ENCODE measurements at regions not wholly inside any gene's neighbourhood (a gene's known extent, or its start where the extent isn't known, plus 50 kb on each side); places are given as distances from the start of the nearest gene placed in this dataset.

- no peak for ATAC-seq (ENCODE audit: low read depth)
Measured at GRCh38 chrX:3435057-3435456, 88.6 kb upstream of the MXRA5 start.

GRCh38 chrX:3428792-3429191, 82.3 kb upstream of the MXRA5 start:
- Histone ChIP-seq H3K4me3 (ENCODE audit: severe bottlenecking) (no peak overlapping the region), H3K27me3 (ENCODE audit: insufficient read depth, poor library complexity, severe bottlenecking) (no peaks in the 10 kb centered on the region), H3K4me1 (ENCODE audit: insufficient read depth, poor library complexity, severe bottlenecking) (no peaks in the 10 kb centered on the region), H3K36me3 (ENCODE audit: low read depth) (no peaks in the 10 kb centered on the region), H3K9me3 (ENCODE audit: severe bottlenecking) (no peaks in the 10 kb centered on the region), H3K27ac (ENCODE audit: poor library complexity, severe bottlenecking) (no peak overlapping the region)
- no peak for DNase-seq (ENCODE audit: low spot score)
- TF ChIP-seq, protein P1, sequence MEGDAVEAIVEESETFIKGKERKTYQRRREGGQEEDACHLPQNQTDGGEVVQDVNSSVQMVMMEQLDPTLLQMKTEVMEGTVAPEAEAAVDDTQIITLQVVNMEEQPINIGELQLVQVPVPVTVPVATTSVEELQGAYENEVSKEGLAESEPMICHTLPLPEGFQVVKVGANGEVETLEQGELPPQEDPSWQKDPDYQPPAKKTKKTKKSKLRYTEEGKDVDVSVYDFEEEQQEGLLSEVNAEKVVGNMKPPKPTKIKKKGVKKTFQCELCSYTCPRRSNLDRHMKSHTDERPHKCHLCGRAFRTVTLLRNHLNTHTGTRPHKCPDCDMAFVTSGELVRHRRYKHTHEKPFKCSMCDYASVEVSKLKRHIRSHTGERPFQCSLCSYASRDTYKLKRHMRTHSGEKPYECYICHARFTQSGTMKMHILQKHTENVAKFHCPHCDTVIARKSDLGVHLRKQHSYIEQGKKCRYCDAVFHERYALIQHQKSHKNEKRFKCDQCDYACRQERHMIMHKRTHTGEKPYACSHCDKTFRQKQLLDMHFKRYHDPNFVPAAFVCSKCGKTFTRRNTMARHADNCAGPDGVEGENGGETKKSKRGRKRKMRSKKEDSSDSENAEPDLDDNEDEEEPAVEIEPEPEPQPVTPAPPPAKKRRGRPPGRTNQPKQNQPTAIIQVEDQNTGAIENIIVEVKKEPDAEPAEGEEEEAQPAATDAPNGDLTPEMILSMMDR (IDR thresholded peaks at IDR 0.05; ENCODE audit: poor library complexity, severe bottlenecking) = no peak
- no peak for ATAC-seq (ENCODE audit: low read depth)

More at GRCh38 chrX:3435057-3435456, 88.6 kb upstream of the MXRA5 start:
- H3K4me3 ChIP-seq (ENCODE audit: severe bottlenecking) = no peak overlapping the region
- no peaks in the 10 kb centered on the region for H3K4me1 ChIP-seq (ENCODE audit: insufficient read depth, poor library complexity, severe bottlenecking)
- TF ChIP-seq, protein P1 (IDR thresholded peaks at IDR 0.05; ENCODE audit: poor library complexity, severe bottlenecking) = no peak
- H3K36me3 ChIP-seq (ENCODE audit: low read depth) = no peaks in the 10 kb centered on the region
- H3K27me3 ChIP-seq (ENCODE audit: insufficient read depth, poor library complexity, severe bottlenecking) = no peaks in the 10 kb centered on the region
- H3K9me3 ChIP-seq (ENCODE audit: severe bottlenecking) = no peaks in the 10 kb centered on the region
- DNase-seq (ENCODE audit: low spot score) = no peak
- no peak overlapping the region for H3K27ac ChIP-seq (ENCODE audit: poor library complexity, severe bottlenecking)

GRCh38 chrX:3426552-3426951, 80.1 kb upstream of the MXRA5 start:
- no peaks in the 10 kb centered on the region for H3K36me3 ChIP-seq (ENCODE audit: low read depth)
- no peak overlapping the region for H3K4me3 ChIP-seq (ENCODE audit: severe bottlenecking)
- DNase-seq (ENCODE audit: low spot score) (no peak), ATAC-seq (ENCODE audit: low read depth) (no peak)
- TF ChIP-seq, protein P1 (IDR thresholded peaks at IDR 0.05; ENCODE audit: poor library complexity, severe bottlenecking) = no peak
- no peaks in the 10 kb centered on the region for H3K9me3 ChIP-seq (ENCODE audit: severe bottlenecking)
- H3K27ac ChIP-seq (ENCODE audit: poor library complexity, severe bottlenecking) = no peak overlapping the region
- H3K4me1 ChIP-seq (ENCODE audit: insufficient read depth, poor library complexity, severe bottlenecking) = no peaks in the 10 kb centered on the region
- H3K27me3 ChIP-seq (ENCODE audit: insufficient read depth, poor library complexity, severe bottlenecking) = no peaks in the 10 kb centered on the region

DNA sequence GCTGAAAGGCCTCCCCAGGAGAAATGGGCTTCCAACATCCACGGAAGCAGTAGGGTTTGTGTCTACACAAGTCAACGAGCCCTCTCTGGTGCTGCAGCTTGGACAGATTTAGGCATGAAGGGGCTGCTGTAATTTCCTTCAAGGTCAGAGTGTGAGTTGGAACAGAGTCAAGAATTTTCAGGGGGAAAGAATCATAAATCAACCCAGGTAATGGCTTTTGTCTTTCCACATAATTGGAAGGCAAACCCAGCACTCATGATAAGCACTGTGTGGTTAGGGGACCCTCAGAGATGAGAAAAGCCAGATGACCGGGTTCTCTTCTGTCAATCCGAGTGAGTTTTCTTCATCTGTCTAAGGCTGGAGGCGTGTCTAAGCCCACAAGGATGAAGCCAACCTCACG, 78.6 kb upstream of the MXRA5 start:
- no peaks in the 10 kb centered on the region for H3K9me3 ChIP-seq (ENCODE audit: severe bottlenecking)
- no peak for DNase-seq (ENCODE audit: low spot score)
- no peaks in the 10 kb centered on the region for H3K27me3 ChIP-seq (ENCODE audit: insufficient read depth, poor library complexity, severe bottlenecking)
- TF ChIP-seq, protein P1 (IDR thresholded peaks at IDR 0.05; ENCODE audit: poor library complexity, severe bottlenecking) = no peak
- no peak overlapping the region for H3K4me3 ChIP-seq (ENCODE audit: severe bottlenecking)
- no peaks in the 10 kb centered on the region for H3K36me3 ChIP-seq (ENCODE audit: low read depth)
- ATAC-seq (ENCODE audit: low read depth) = no peak
- no peak overlapping the region for H3K27ac ChIP-seq (ENCODE audit: poor library complexity, severe bottlenecking)
- no peaks in the 10 kb centered on the region for H3K4me1 ChIP-seq (ENCODE audit: insufficient read depth, poor library complexity, severe bottlenecking)

DNA sequence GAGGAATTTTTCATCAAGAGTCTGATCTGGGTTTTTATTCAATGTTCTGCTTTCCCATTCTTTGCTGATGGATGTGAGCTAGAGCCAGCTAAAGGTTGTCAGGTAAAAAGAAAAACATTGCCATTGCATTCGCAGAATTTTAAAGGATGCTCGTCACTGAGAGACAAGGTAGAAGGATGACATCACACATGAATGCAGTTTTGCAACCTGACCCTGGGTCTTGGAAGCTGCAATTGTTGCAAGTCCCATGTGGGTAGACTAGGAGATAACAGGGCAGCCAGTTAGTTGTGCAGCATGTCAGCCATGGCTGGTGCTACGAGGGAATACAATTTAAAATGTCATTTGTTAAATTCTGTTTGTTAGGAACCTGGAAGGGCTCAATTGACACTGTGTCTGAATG, 73.9 kb upstream of the MXRA5 start:
- TF ChIP-seq, protein P1 (IDR thresholded peaks at IDR 0.05; ENCODE audit: poor library complexity, severe bottlenecking) = no peak

More for the DNA sequence above, 73.9 kb upstream of the MXRA5 start:
- no peaks in the 10 kb centered on the region for H3K36me3 ChIP-seq (ENCODE audit: low read depth)
- H3K9me3 ChIP-seq (ENCODE audit: severe bottlenecking) = no peaks in the 10 kb centered on the region
- H3K27me3 ChIP-seq (ENCODE audit: insufficient read depth, poor library complexity, severe bottlenecking) = no peaks in the 10 kb centered on the region
- ATAC-seq (ENCODE audit: low read depth) (no peak), DNase-seq (ENCODE audit: low spot score) (no peak)
- H3K4me3 ChIP-seq (ENCODE audit: severe bottlenecking) = no peak overlapping the region
- H3K4me1 ChIP-seq (ENCODE audit: insufficient read depth, poor library complexity, severe bottlenecking) = no peaks in the 10 kb centered on the region
- no peak overlapping the region for H3K27ac ChIP-seq (ENCODE audit: poor library complexity, severe bottlenecking)
